ENCODE measurements at regions not wholly inside any gene's neighbourhood (a gene's known extent, or its start where the extent isn't known, plus 50 kb on each side); places are given as distances from the start of the nearest gene placed in this dataset.

- no peak for TF ChIP-seq CTCF (IDR thresholded peaks at IDR 0.05 in 8 of 11, conservative IDR thresholded peaks at IDR 0.05 in 3 of 11)
- TF ChIP-seq POLR2A (IDR thresholded peaks at IDR 0.05), result no peak
Observed at GRCh38 chr5:155353231-155353630, 339.7 kb downstream of the KIF4B start.

Measured in spleen (tissue), 7 donors.